HepG2 (cell line): ENCODE measurements at regions not wholly inside any gene's neighbourhood (a gene's known extent, or its start where the extent isn't known, plus 50 kb on each side); places are given as distances from the start of the nearest gene placed in this dataset.

ENCODE experiments used
- ATAC-seq: fragments of 200-7000 bp; cut with Tn5 transposase; 3 replicates; pipeline ENCODE4 v1.9.1; 2020; ENCODE audit warnings: mild to moderate bottlenecking, moderate library complexity
- BruUV-seq: library from RNA; stranded (reverse); fragments of 400-500 nt; replicated peaks from 2 replicates; lab custom pipeline; 2021; lab: Mats Ljungman, UMichigan
- CTCF ChIA-PET: fragments of 300-600 bp; formaldehyde crosslinking; extraction: SDS; loops from one replicate; lab custom pipeline; 2021; ENCODE audit warnings: low total read pairs, inconsistent platforms, low intra/inter-chr PET ratio; lab: Yijun Ruan, JAX
- POLR2A ChIA-PET: fragments of 350-600 bp; sonication (Branson Sonifier 250); formaldehyde crosslinking; loops from one replicate; lab custom pipeline; 2020; ENCODE audit warnings: antibody characterized with exemption, inconsistent platforms; lab: Yijun Ruan, JAX
- DNase-seq: peaks from one replicate; pipeline ENCODE4 v3.0.0-alpha.2; 2015; ENCODE audit warnings: low spot score
- FAIRE-seq: peaks from 3 replicates; lab custom pipeline; 2011; peaks lifted over from hg19 to GRCh38; lab: Jason Lieb, UNC
- H2AFZ ChIP-seq: one replicate; pipeline ENCODE4 v1.6.1; 2011; ENCODE audit warnings: low read length, inconsistent platforms
- H3K27ac ChIP-seq: fragments of 300-600 bp; 3 replicates; pipeline ENCODE4 v1.8.0; 2011; ENCODE audit warnings: mixed run types, mild to moderate bottlenecking, mixed read lengths, low read length, inconsistent platforms; ENCODE audit not compliant: insufficient read depth; ENCODE audit errors: extremely low read length
- H3K27me3 ChIP-seq, 2 experiments: fragments of 200-600 bp in 1 of 2; 2 replicates in 1 of 2; 3 replicates in 1 of 2; pipeline versions ENCODE4 v1.6.0 to v1.8.0; 2011; ENCODE audit warnings: low read length in 2 of 2, mild to moderate bottlenecking in 2 of 2, moderate library complexity in 2 of 2, inconsistent platforms in 1 of 2; ENCODE audit not compliant: insufficient read depth in 2 of 2, control insufficient read depth in 1 of 2
- H3K36me3 ChIP-seq, 2 experiments: fragments of 200-600 bp in 1 of 2; replicated peaks in 1 of 2; 2 replicates in 1 of 2; 3 replicates in 1 of 2; pipeline versions ENCODE4 v1.5.1 to v1.8.0; 2011; ENCODE audit warnings: low read length in 2 of 2, inconsistent platforms in 1 of 2; ENCODE audit not compliant: insufficient read depth in 2 of 2, control insufficient read depth in 1 of 2
- H3K4me1 ChIP-seq: 2 replicates; pipeline ENCODE4 v1.5.1; 2012; ENCODE audit warnings: low read length, inconsistent platforms; ENCODE audit not compliant: insufficient read depth
- H3K4me2 ChIP-seq: 2 replicates; pipeline ENCODE4 v1.6.0; 2011; ENCODE audit warnings: low read depth, low read length, inconsistent platforms
- H3K4me3 ChIP-seq, 3 experiments: fragments of 200-600 bp in 1 of 3; sonication (generic), shearing (Covaris generic) in 1 of 3; replicated peaks in 1 of 3; 2 replicates each; pipeline ENCODE4 v1.5.1; 2011 to 2016; ENCODE audit warnings: low read length in 3 of 3, inconsistent platforms in 2 of 3, low read depth in 2 of 3, mild to moderate bottlenecking in 2 of 3, control low read depth in 1 of 3, mixed read lengths in 1 of 3; ENCODE audit not compliant: insufficient read depth in 1 of 3
- H3K79me2 ChIP-seq: one replicate; pipeline ENCODE4 v1.6.1; 2011; ENCODE audit warnings: low read length, inconsistent platforms; ENCODE audit not compliant: insufficient read depth
- H3K9ac ChIP-seq: 2 replicates; pipeline ENCODE4 v1.6.0; 2011; ENCODE audit warnings: mild to moderate bottlenecking, low read depth, low read length, inconsistent platforms; ENCODE audit not compliant: insufficient read depth
- H3K9me3 ChIP-seq: 2 replicates; pipeline ENCODE4 v1.5.1; 2012; ENCODE audit warnings: mild to moderate bottlenecking, low read length
- H4K20me1 ChIP-seq: 2 replicates; pipeline ENCODE4 v1.6.0; 2011; ENCODE audit warnings: inconsistent platforms, mild to moderate bottlenecking, low read length, moderate library complexity; ENCODE audit not compliant: insufficient read depth
- NFE2 ChIP-seq: sonication (generic); formaldehyde crosslinking; IDR thresholded peaks from 2 replicates; pipeline ENCODE4 v1.4.0; 2020; ENCODE audit warnings: missing genetic modification reagents
- PRPF4 ChIP-seq: fragments of 200-400 bp; formaldehyde crosslinking; IDR thresholded peaks from 2 replicates; pipeline ENCODE4 v1.6.1; 2016; ENCODE audit warnings: low read length, low read depth; ENCODE audit not compliant: poor library complexity, severe bottlenecking
- WGBS: methylation state at CpG from one replicate; pipeline ENCODE4 v1.1.6; 2017; ENCODE audit warnings: low lambda C conversion rate; 5-methylcytosine and 5-hydroxymethylcytosine counted together
- in situ Hi-C: cut with HindIII; loops from 2 replicates; pipeline ENCODE4 v1.10.0; 2017; ENCODE audit warnings: low pct_unique_long_range_greater_than_20kb; ENCODE audit not compliant: extremely low pct_ligation_motif_present
- intact Hi-C: fragments of 100-400 bp; cut with micrococcal nuclease; formaldehyde crosslinking; loops from one replicate; pipeline ENCODE4 v1.10.0; 2022; ENCODE audit not compliant: unreplicated experiment
- TF ChIP-seq, protein P1 (sequence below): IDR thresholded peaks from 2 replicates; pipeline ENCODE4 v1.4.0; 2020; ENCODE audit warnings: mild to moderate bottlenecking, missing genetic modification reagents
- TF ChIP-seq, protein P2 (sequence below), 2 experiments: fragments of 450-650 bp in 1 of 2; sonication (generic) in 1 of 2; formaldehyde crosslinking; IDR thresholded peaks; 2 replicates each; pipeline versions ENCODE4 v1.5.0 to v1.8.0; 2020 to 2022; ENCODE audit warnings: mild to moderate bottlenecking in 1 of 2, missing genetic modification reagents in 1 of 2
- TF ChIP-seq, protein P3 (sequence below): sonication (generic); formaldehyde crosslinking; IDR thresholded peaks from 2 replicates; pipeline ENCODE4 v1.5.1; 2020; ENCODE audit warnings: missing genetic modification reagents, mild to moderate bottlenecking, borderline replicate concordance

DNA sequence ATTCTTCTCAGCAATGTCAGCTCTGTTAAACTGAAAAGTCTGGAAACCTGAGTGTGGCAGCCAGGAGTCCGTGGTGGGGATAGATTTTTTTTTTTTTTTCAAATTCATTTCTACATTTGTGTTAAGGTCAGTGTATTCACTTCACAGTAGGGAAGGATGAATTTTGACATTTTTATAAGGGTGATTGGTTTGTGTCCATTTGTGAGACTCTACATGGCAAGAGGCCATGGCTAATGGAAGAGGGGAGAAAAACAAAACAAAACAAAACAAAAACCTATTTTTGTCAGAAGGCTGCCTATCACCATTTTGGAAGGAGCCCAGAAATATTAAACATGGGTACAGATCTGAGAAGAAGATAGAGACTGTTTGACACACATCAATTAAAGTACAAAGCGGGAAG is 176.1 kb downstream of the RMST start:
- in situ Hi-C loops: no loop called here

More for the DNA sequence above, 176.1 kb downstream of the RMST start:
- no TSS peak for BruUV-seq
- TF ChIP-seq PRPF4 (no peak), NFE2 (CRISPR knock-in tag) (no peak)
- TF ChIP-seq, protein P1, sequence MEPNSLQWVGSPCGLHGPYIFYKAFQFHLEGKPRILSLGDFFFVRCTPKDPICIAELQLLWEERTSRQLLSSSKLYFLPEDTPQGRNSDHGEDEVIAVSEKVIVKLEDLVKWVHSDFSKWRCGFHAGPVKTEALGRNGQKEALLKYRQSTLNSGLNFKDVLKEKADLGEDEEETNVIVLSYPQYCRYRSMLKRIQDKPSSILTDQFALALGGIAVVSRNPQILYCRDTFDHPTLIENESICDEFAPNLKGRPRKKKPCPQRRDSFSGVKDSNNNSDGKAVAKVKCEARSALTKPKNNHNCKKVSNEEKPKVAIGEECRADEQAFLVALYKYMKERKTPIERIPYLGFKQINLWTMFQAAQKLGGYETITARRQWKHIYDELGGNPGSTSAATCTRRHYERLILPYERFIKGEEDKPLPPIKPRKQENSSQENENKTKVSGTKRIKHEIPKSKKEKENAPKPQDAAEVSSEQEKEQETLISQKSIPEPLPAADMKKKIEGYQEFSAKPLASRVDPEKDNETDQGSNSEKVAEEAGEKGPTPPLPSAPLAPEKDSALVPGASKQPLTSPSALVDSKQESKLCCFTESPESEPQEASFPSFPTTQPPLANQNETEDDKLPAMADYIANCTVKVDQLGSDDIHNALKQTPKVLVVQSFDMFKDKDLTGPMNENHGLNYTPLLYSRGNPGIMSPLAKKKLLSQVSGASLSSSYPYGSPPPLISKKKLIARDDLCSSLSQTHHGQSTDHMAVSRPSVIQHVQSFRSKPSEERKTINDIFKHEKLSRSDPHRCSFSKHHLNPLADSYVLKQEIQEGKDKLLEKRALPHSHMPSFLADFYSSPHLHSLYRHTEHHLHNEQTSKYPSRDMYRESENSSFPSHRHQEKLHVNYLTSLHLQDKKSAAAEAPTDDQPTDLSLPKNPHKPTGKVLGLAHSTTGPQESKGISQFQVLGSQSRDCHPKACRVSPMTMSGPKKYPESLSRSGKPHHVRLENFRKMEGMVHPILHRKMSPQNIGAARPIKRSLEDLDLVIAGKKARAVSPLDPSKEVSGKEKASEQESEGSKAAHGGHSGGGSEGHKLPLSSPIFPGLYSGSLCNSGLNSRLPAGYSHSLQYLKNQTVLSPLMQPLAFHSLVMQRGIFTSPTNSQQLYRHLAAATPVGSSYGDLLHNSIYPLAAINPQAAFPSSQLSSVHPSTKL (CRISPR knock-in tag): no peak
- TF ChIP-seq, protein P2, sequence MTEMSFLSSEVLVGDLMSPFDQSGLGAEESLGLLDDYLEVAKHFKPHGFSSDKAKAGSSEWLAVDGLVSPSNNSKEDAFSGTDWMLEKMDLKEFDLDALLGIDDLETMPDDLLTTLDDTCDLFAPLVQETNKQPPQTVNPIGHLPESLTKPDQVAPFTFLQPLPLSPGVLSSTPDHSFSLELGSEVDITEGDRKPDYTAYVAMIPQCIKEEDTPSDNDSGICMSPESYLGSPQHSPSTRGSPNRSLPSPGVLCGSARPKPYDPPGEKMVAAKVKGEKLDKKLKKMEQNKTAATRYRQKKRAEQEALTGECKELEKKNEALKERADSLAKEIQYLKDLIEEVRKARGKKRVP (CRISPR knock-in tag; IDR thresholded peaks at IDR 0.05): no peak
- TF ChIP-seq, protein P3, sequence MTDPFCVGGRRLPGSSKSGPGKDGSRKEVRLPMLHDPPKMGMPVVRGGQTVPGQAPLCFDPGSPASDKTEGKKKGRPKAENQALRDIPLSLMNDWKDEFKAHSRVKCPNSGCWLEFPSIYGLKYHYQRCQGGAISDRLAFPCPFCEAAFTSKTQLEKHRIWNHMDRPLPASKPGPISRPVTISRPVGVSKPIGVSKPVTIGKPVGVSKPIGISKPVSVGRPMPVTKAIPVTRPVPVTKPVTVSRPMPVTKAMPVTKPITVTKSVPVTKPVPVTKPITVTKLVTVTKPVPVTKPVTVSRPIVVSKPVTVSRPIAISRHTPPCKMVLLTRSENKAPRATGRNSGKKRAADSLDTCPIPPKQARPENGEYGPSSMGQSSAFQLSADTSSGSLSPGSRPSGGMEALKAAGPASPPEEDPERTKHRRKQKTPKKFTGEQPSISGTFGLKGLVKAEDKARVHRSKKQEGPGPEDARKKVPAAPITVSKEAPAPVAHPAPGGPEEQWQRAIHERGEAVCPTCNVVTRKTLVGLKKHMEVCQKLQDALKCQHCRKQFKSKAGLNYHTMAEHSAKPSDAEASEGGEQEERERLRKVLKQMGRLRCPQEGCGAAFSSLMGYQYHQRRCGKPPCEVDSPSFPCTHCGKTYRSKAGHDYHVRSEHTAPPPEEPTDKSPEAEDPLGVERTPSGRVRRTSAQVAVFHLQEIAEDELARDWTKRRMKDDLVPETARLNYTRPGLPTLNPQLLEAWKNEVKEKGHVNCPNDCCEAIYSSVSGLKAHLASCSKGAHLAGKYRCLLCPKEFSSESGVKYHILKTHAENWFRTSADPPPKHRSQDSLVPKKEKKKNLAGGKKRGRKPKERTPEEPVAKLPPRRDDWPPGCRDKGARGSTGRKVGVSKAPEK (CRISPR knock-in tag): no peak
- Histone ChIP-seq H3K4me1 (no peaks in the 10 kb centered on the region), H3K4me2 (no peak overlapping the region), H3K4me3 (no peak overlapping the region), H3K27me3 (no peaks in the 10 kb centered on the region), H3K9ac (no peak overlapping the region), H3K36me3 (no peaks in the 10 kb centered on the region), H3K27ac (no peak overlapping the region), H3K9me3 (no peaks in the 10 kb centered on the region), H2AFZ (no peak overlapping the region), H3K79me2 (no peaks in the 10 kb centered on the region), H4K20me1 (no peaks in the 10 kb centered on the region)
- POLR2A ChIA-PET: no interaction called here
- DNase-seq: no peak
- intact Hi-C loops: no loop called here
- WGBS: 38% methylated on average over 2 of the region's 2 CpGs
- ATAC-seq: no peak
- CTCF ChIA-PET: no interaction called here
- FAIRE-seq: no peak
